Endothelial cell of umbilical vein (primary cell): ENCODE measurements at regions not wholly inside any gene's neighbourhood (a gene's known extent, or its start where the extent isn't known, plus 50 kb on each side); places are given as distances from the start of the nearest gene placed in this dataset.

Experiments
- BruUV-seq: library from RNA; stranded (reverse); fragments of 400-500 nt; replicated peaks from 2 replicates; lab custom pipeline; 2021; lab: Mats Ljungman, UMichigan
- CTCF ChIA-PET: fragments of 300-600, 350-600 bp; sonication (Branson Sonifier 250); formaldehyde crosslinking; loops from one replicate; lab custom pipeline; 2021; ENCODE audit warnings: antibody characterized with exemption, inconsistent platforms; lab: Charles Lee
- POLR2A ChIA-PET: fragments of 300-600, 350-600 bp; sonication (Branson Sonifier 250); formaldehyde crosslinking; loops from one replicate; lab custom pipeline; 2021; ENCODE audit warnings: antibody characterized with exemption, inconsistent platforms; lab: Charles Lee
- DNase-seq: peaks from one replicate; pipeline ENCODE4 v3.0.0-alpha.2; 2011; ENCODE audit warnings: low read depth, low spot score
- FAIRE-seq: peaks from 2 replicates; lab custom pipeline; 2011; peaks lifted over from hg19 to GRCh38; lab: Jason Lieb, UNC
- H2AFZ ChIP-seq: 2 replicates; pipeline ENCODE4 v1.6.0; 2012; ENCODE audit warnings: low read depth, low read length, control low read depth, inconsistent platforms
- H3K27ac ChIP-seq: 2 replicates; pipeline ENCODE4 v1.5.1; 2011; ENCODE audit warnings: low read depth, mild to moderate bottlenecking, control low read depth, low read length, moderate library complexity; ENCODE audit not compliant: insufficient read depth
- H3K27me3 ChIP-seq, 2 experiments: 2 replicates each; pipeline versions ENCODE4 v1.6.0 to v1.6.1; 2011; ENCODE audit warnings: low read length in 2 of 2, mixed read lengths in 1 of 2; ENCODE audit not compliant: control insufficient read depth in 2 of 2, insufficient read depth in 2 of 2
- H3K36me3 ChIP-seq, 2 experiments: 2 replicates in 1 of 2; 3 replicates in 1 of 2; pipeline ENCODE4 v1.5.1; 2011; ENCODE audit warnings: low read length in 2 of 2, mild to moderate bottlenecking in 1 of 2, moderate library complexity in 1 of 2; ENCODE audit not compliant: control insufficient read depth in 2 of 2, insufficient read depth in 2 of 2; ENCODE audit errors: extremely low read depth in 1 of 2
- H3K4me1 ChIP-seq: 3 replicates; pipeline ENCODE4 v1.5.1; 2011; ENCODE audit warnings: mild to moderate bottlenecking, low read length; ENCODE audit not compliant: control insufficient read depth, insufficient read depth; ENCODE audit errors: extremely low read depth
- H3K4me2 ChIP-seq: 2 replicates; pipeline ENCODE4 v1.6.1; 2011; ENCODE audit warnings: low read length, control low read depth, mixed read lengths; ENCODE audit not compliant: insufficient read depth
- H3K4me3 ChIP-seq, 3 experiments: fragments of 200-600 bp in 1 of 3; sonication (generic), shearing (Covaris generic) in 1 of 3; replicated peaks in 1 of 3; 2 replicates each; pipeline ENCODE4 v1.5.1; 2011 to 2016; ENCODE audit warnings: control low read depth in 3 of 3, low read length in 3 of 3, mild to moderate bottlenecking in 2 of 3, inconsistent platforms in 1 of 3, low read depth in 1 of 3, moderate library complexity in 1 of 3; ENCODE audit not compliant: insufficient read depth in 1 of 3
- H3K79me2 ChIP-seq: 2 replicates; pipeline ENCODE4 v1.6.0; 2012; ENCODE audit warnings: low read length, inconsistent platforms; ENCODE audit not compliant: control insufficient read depth, insufficient read depth
- H3K9ac ChIP-seq: replicated peaks from 2 replicates; pipeline ENCODE3; 2011; ENCODE audit warnings: low read length, control low read depth; ENCODE audit not compliant: insufficient read depth; ENCODE audit errors: extremely low read depth
- H3K9me1 ChIP-seq: replicated peaks from 3 replicates; pipeline ENCODE4 v1.6.0; 2011; ENCODE audit warnings: mild to moderate bottlenecking, low read length; ENCODE audit not compliant: control insufficient read depth, insufficient read depth; ENCODE audit errors: extremely low read depth
- H3K9me3 ChIP-seq: replicated peaks from 2 replicates; pipeline ENCODE4 v1.5.1; 2012; ENCODE audit warnings: low read length, inconsistent platforms; ENCODE audit not compliant: control insufficient read depth, insufficient read depth
- H4K20me1 ChIP-seq: replicated peaks from 2 replicates; pipeline ENCODE3; 2011; ENCODE audit warnings: mild to moderate bottlenecking, low read length; ENCODE audit not compliant: control insufficient read depth, insufficient read depth; ENCODE audit errors: extremely low read depth
- CTCF ChIP-seq, 2 donors: IDR thresholded peaks; 1 replicate in 1 of 2; 2 replicates in 1 of 2; pipeline ENCODE4 v1.5.1; 2011; ENCODE audit warnings: low read length in 2 of 2, mild to moderate bottlenecking in 2 of 2, moderate library complexity in 2 of 2, control low read depth in 1 of 2, inconsistent platforms in 1 of 2, low read depth in 1 of 2; ENCODE audit not compliant: insufficient read depth in 1 of 2; ENCODE audit errors: extremely low read depth in 1 of 2
- EZH2 ChIP-seq: IDR thresholded peaks from 2 replicates; pipeline ENCODE4 v1.6.1; 2012; ENCODE audit warnings: borderline replicate concordance, low read depth, mild to moderate bottlenecking, moderate library complexity, low read length, inconsistent platforms; ENCODE audit not compliant: severe bottlenecking
- FOS ChIP-seq: IDR thresholded peaks from 2 replicates; pipeline ENCODE4 v1.6.1; 2011; ENCODE audit warnings: mild to moderate bottlenecking, low read length, moderate library complexity, borderline replicate concordance; ENCODE audit not compliant: insufficient read depth
- GATA2 ChIP-seq: IDR thresholded peaks from 2 replicates; pipeline ENCODE4 v1.7.0; 2011; ENCODE audit warnings: low read depth, mild to moderate bottlenecking, moderate library complexity, mixed read lengths, low read length; ENCODE audit not compliant: insufficient read length, insufficient read depth
- JUN ChIP-seq: IDR thresholded peaks from 2 replicates; pipeline ENCODE4 v1.6.1; 2011; ENCODE audit warnings: borderline replicate concordance, low read depth; ENCODE audit not compliant: insufficient read length, insufficient read depth
- MAX ChIP-seq: IDR thresholded peaks from 2 replicates; pipeline ENCODE4 v1.6.1; 2011; ENCODE audit not compliant: insufficient read depth, insufficient read length
- MYC ChIP-seq: IDR thresholded peaks from one replicate; pipeline ENCODE4 v1.6.1; 2011; ENCODE audit warnings: mild to moderate bottlenecking, low read depth, low read length
- POLR2A ChIP-seq: IDR thresholded peaks from 2 replicates; pipeline ENCODE4 v1.6.1; 2012; ENCODE audit warnings: low read depth, mild to moderate bottlenecking, control low read depth, low read length
- POLR2AphosphoS5 ChIP-seq: IDR thresholded peaks from 2 replicates; pipeline ENCODE4 v1.6.1; 2012; ENCODE audit warnings: low read depth, mild to moderate bottlenecking, control low read depth, low read length, moderate library complexity; ENCODE audit not compliant: insufficient read depth
- dilution Hi-C: fragments of 300-500 bp; cut with MboI; formaldehyde crosslinking; loops from one replicate; pipeline ENCODE4 v1.15.0; 2019; ENCODE audit warnings: low sequenced_read_pairs; ENCODE audit not compliant: extremely low pct_ligation_motif_present
- intact Hi-C: fragments of 100-400 bp; cut with micrococcal nuclease; formaldehyde crosslinking; loops from one replicate; pipeline ENCODE4 v1.10.0; 2022

DNA sequence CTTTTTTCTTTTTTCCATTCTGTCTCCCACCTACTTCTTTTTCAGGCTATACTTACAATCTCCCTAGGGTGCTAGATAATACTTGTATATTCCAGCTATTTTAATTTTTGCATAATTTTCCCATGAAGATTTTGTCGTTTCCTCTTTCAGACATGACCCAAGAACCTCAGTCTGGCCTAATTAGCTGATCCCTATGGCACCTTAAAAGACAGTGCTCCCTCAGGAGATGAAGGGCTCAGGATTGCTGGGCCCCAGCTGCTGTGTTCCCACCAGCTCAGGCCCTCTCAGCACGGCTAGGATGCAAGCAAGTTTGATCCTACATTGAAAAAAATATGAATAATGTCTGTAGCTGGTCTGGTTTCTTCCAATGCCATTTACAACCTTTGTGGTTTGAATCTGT lies 55.0 kb upstream of the RGS5 start:
- no peak for DNase-seq
- Histone ChIP-seq H3K9me1 (no peaks in the 10 kb centered on the region), H3K4me3 (no peak overlapping the region), H3K4me1 (no peaks in the 10 kb centered on the region), H3K4me2 (no peak overlapping the region), H3K27ac (no peak overlapping the region), H3K79me2 (no peaks in the 10 kb centered on the region), H3K9ac (no peak overlapping the region), H3K27me3 (no peaks in the 10 kb centered on the region), H3K9me3 (no peaks in the 10 kb centered on the region), H4K20me1 (no peaks in the 10 kb centered on the region), H3K36me3 (no peaks in the 10 kb centered on the region), H2AFZ (no peak overlapping the region)
- intact Hi-C loops, result no loop called here
- BruUV-seq, result no TSS peak
- no peak for TF ChIP-seq POLR2A
- TF ChIP-seq POLR2AphosphoS5, result no peak
- no peak for TF ChIP-seq GATA2
- no peak for TF ChIP-seq EZH2
- no peak for TF ChIP-seq MYC
- TF ChIP-seq CTCF (IDR thresholded peaks at IDR 0.05; ENCODE audit: extremely low read depth in 1 of 2, insufficient read depth in 1 of 2, low read depth in 1 of 2, low read length in 2 of 2), result no peak
- no peak for TF ChIP-seq JUN
- no peak for TF ChIP-seq MAX
- no peak for TF ChIP-seq FOS
- CTCF ChIA-PET, result interaction anchor here (0.8 to 1.7 kb wide), 2 partner anchors 7 to 29 kb away, joined by 3 to 5 read pairs; no protein-coding TSS in a partner anchor
- POLR2A ChIA-PET, result interaction anchor here (0.6 kb wide), 1 partner anchor 13 kb away, joined by 4 read pairs; no protein-coding TSS in a partner anchor
- dilution Hi-C loops, result no loop called here
- FAIRE-seq, result no peak
